SK-N-SH (cell line): ENCODE measurements at regions not wholly inside any gene's neighbourhood (a gene's known extent, or its start where the extent isn't known, plus 50 kb on each side); places are given as distances from the start of the nearest gene placed in this dataset.

ENCODE experiments used
- CTCF ChIA-PET: fragments of 300-600, 350-600 bp; formaldehyde crosslinking; extraction: SDS; loops from one replicate; lab custom pipeline; 2021; lab: Yijun Ruan, JAX
- POLR2A ChIA-PET: fragments of 350-600 bp; sonication (Branson Sonifier 250); formaldehyde crosslinking; extraction: SDS; loops from one replicate; lab custom pipeline; 2020; ENCODE audit warnings: antibody characterized with exemption, inconsistent platforms; lab: Yijun Ruan, JAX
- DNase-seq: peaks from one replicate; pipeline ENCODE4 v3.0.0; 2012
- H2AFZ ChIP-seq: fragments of 200-600 bp; sonication (generic); 2 replicates; pipeline ENCODE4 v1.8.1; 2016; ENCODE audit warnings: antibody characterized with exemption, mild to moderate bottlenecking, low read depth
- H3F3A ChIP-seq: fragments of 200-600 bp; sonication (generic); replicated peaks from 2 replicates; pipeline ENCODE3; 2016; ENCODE audit warnings: antibody characterized with exemption, mild to moderate bottlenecking; ENCODE audit not compliant: insufficient read depth
- H3K27ac ChIP-seq, 2 experiments: fragments of 200-500 bp in 1 of 2; fragments of 200-600 bp in 1 of 2; sonication (Bioruptor generic) in 1 of 2; sonication (generic), shearing (Covaris generic) in 1 of 2; 2 replicates each; pipeline versions ENCODE4 v1.5.1 to v1.6.1; 2014 to 2016; ENCODE audit warnings: low read depth in 2 of 2, inconsistent platforms in 1 of 2, low read length in 1 of 2, mild to moderate bottlenecking in 1 of 2, mixed read lengths in 1 of 2
- H3K27me3 ChIP-seq: fragments of 200-600 bp; sonication (generic), shearing (Covaris generic); 2 replicates; pipeline ENCODE4 v1.6.1; 2016; ENCODE audit warnings: mixed run types; ENCODE audit not compliant: insufficient read depth
- H3K36me3 ChIP-seq, 2 experiments: fragments of 200-500 bp in 1 of 2; fragments of 200-600 bp in 1 of 2; sonication (Bioruptor generic) in 1 of 2; sonication (generic) in 1 of 2; replicated peaks in 1 of 2; 2 replicates each; pipeline versions ENCODE3 to v1.5.1; 2014 to 2016; ENCODE audit warnings: low read length in 1 of 2, mild to moderate bottlenecking in 1 of 2; ENCODE audit not compliant: insufficient read depth in 2 of 2, control insufficient read depth in 1 of 2
- H3K4me1 ChIP-seq, 2 experiments: fragments of 200-500 bp in 1 of 2; fragments of 200-600 bp in 1 of 2; sonication (Bioruptor generic) in 1 of 2; sonication (generic), shearing (Covaris generic) in 1 of 2; 2 replicates each; pipeline versions ENCODE4 v1.5.1 to v1.6.1; 2014 to 2016; ENCODE audit warnings: low read depth in 1 of 2, low read length in 1 of 2, mixed run types in 1 of 2; ENCODE audit not compliant: insufficient read depth in 2 of 2, control insufficient read depth in 1 of 2
- H3K4me2 ChIP-seq: fragments of 200-600 bp; sonication (generic), shearing (Covaris generic); 2 replicates; pipeline ENCODE4 v1.6.1; 2017; ENCODE audit warnings: mixed run types
- H3K4me3 ChIP-seq, 2 experiments: fragments of 200-500 bp in 1 of 2; fragments of 200-600 bp in 1 of 2; sonication (Bioruptor generic) in 1 of 2; sonication (generic), shearing (Covaris generic) in 1 of 2; 2 replicates each; pipeline versions ENCODE4 v1.5.1 to v1.8.1; 2014 to 2016; ENCODE audit warnings: low read depth in 2 of 2, inconsistent platforms in 1 of 2, low read length in 1 of 2, mild to moderate bottlenecking in 1 of 2, mixed read lengths in 1 of 2, moderate library complexity in 1 of 2
- H3K79me2 ChIP-seq: fragments of 200-600 bp; sonication (generic); 2 replicates; pipeline ENCODE4 v1.8.1; 2017; ENCODE audit warnings: mild to moderate bottlenecking; ENCODE audit not compliant: insufficient read depth
- H3K9ac ChIP-seq: fragments of 200-600 bp; sonication (generic); 2 replicates; pipeline ENCODE4 v1.6.1; 2017; ENCODE audit warnings: mixed run types
- H3K9me2 ChIP-seq: fragments of 200-600 bp; sonication (generic); 2 replicates; pipeline ENCODE4 v1.6.1; 2017; ENCODE audit warnings: mixed run types
- H3K9me3 ChIP-seq: fragments of 200-600 bp; sonication (generic); 2 replicates; pipeline ENCODE4 v1.6.1; 2017; ENCODE audit warnings: mixed run types, mild to moderate bottlenecking, moderate library complexity
- H4K20me1 ChIP-seq: fragments of 200-600 bp; sonication (generic); 2 replicates; pipeline ENCODE4 v1.6.1; 2017; ENCODE audit warnings: mild to moderate bottlenecking, mixed run types; ENCODE audit not compliant: insufficient read depth
- EP300 ChIP-seq, 2 experiments: IDR thresholded peaks; 2 replicates each; pipeline versions ENCODE4 v1.4.0 to v1.6.1; 2012; ENCODE audit warnings: borderline replicate concordance in 1 of 2, low read depth in 1 of 2, low read length in 1 of 2
- FOXJ3 ChIP-seq: sonication (generic); formaldehyde crosslinking; IDR thresholded peaks from 2 replicates; pipeline ENCODE4 v1.5.1; 2020; ENCODE audit warnings: mild to moderate bottlenecking, missing genetic modification reagents
- GABPA ChIP-seq: IDR thresholded peaks from 2 replicates; pipeline ENCODE4 v1.4.0; 2012; ENCODE audit warnings: low read depth, mild to moderate bottlenecking
- NRF1 ChIP-seq: IDR thresholded peaks from 2 replicates; pipeline ENCODE4 v1.6.1; 2012; ENCODE audit warnings: low read depth, mild to moderate bottlenecking, low read length
- RCOR1 ChIP-seq: fragments of 150-350 bp; IDR thresholded peaks from 2 replicates; pipeline ENCODE4 v1.6.1; 2017; ENCODE audit warnings: antibody characterized with exemption, low read length
- RXRA ChIP-seq: IDR thresholded peaks from 2 replicates; pipeline ENCODE4 v1.4.0; 2012; ENCODE audit warnings: low read depth, mild to moderate bottlenecking, borderline replicate concordance
- SMC3 ChIP-seq: IDR thresholded peaks from 2 replicates; pipeline ENCODE4 v1.6.1; 2012; ENCODE audit warnings: low read depth, low read length, improper control_type of control experiment
- YY1 ChIP-seq: IDR thresholded peaks from 2 replicates; pipeline ENCODE4 v1.4.0; 2012; ENCODE audit warnings: low read depth, mild to moderate bottlenecking
- WGBS: methylation state at CpG from one replicate; pipeline ENCODE4 v1.1.6; 2017; ENCODE audit warnings: low lambda C conversion rate; 5-methylcytosine and 5-hydroxymethylcytosine counted together
- TF ChIP-seq, protein P1 (sequence below): fragments of 150-350 bp; IDR thresholded peaks from 2 replicates; pipeline ENCODE4 v1.6.1; 2017; ENCODE audit warnings: antibody characterized with exemption, low read length, low read depth, borderline replicate concordance
- TF ChIP-seq, protein P2 (sequence below): IDR thresholded peaks from 2 replicates; pipeline ENCODE4 v1.4.0; 2012; ENCODE audit warnings: low read depth
- TF ChIP-seq, protein P3 (sequence below): IDR thresholded peaks from 2 replicates; pipeline ENCODE4; 2012

DNA sequence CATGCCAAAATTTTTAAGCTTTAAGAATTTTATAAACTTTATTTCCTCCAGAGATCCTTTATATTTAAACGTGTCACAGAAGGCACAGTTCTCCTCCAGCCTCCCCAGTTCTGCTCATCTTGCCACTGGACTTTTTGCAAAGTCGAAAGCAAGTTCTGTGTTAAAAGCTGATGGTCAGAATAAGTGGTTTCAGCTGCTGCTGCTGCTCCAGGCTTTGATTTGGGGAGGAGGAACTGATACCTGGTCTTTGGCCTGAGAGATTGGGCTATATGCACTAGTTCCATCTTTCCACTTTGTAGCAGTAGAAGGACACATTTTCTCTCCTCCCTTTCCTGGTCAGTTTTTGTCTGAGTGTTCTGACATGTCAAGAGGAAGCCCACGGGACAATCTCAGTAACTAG is 435.9 kb upstream of the PHF14 start:
- no peaks in the 10 kb centered on the region for H3K9me2 ChIP-seq
- no peak for TF ChIP-seq RCOR1
- no peak for TF ChIP-seq GABPA
- TF ChIP-seq YY1 = no peak
- no peak for TF ChIP-seq NRF1
- TF ChIP-seq, protein P1, sequence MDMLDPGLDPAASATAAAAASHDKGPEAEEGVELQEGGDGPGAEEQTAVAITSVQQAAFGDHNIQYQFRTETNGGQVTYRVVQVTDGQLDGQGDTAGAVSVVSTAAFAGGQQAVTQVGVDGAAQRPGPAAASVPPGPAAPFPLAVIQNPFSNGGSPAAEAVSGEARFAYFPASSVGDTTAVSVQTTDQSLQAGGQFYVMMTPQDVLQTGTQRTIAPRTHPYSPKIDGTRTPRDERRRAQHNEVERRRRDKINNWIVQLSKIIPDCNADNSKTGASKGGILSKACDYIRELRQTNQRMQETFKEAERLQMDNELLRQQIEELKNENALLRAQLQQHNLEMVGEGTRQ = no peak
- TF ChIP-seq, protein P2, sequence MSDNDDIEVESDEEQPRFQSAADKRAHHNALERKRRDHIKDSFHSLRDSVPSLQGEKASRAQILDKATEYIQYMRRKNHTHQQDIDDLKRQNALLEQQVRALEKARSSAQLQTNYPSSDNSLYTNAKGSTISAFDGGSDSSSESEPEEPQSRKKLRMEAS = no peak
- TF ChIP-seq RXRA = no peak
- no peak for TF ChIP-seq SMC3
- no peak for TF ChIP-seq FOXJ3 (CRISPR knock-in tag)
- TF ChIP-seq, protein P3, sequence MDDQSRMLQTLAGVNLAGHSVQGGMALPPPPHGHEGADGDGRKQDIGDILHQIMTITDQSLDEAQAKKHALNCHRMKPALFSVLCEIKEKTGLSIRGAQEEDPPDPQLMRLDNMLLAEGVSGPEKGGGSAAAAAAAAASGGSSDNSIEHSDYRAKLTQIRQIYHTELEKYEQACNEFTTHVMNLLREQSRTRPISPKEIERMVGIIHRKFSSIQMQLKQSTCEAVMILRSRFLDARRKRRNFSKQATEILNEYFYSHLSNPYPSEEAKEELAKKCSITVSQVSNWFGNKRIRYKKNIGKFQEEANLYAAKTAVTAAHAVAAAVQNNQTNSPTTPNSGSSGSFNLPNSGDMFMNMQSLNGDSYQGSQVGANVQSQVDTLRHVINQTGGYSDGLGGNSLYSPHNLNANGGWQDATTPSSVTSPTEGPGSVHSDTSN = no peak
- TF ChIP-seq, all 33 proteins: peak for 0
- H3K36me3 ChIP-seq = no peaks in the 10 kb centered on the region
- no peak for DNase-seq
- ChIA-PET POLR2A (no interaction called here), CTCF (no interaction called here)
- WGBS = 19% methylated on average over 3 of the region's 3 CpGs
- H3K79me2 ChIP-seq = no peaks in the 10 kb centered on the region
- no peaks in the 10 kb centered on the region for H4K20me1 ChIP-seq
- no peak overlapping the region for H3K27ac ChIP-seq
- 0 out of 2 replicates have a peak, but pooled peaks cover 10% of the 10 kb centered on the region for H3K9me3 ChIP-seq
- H3K4me3 ChIP-seq = no peak overlapping the region
- no peaks in the 10 kb centered on the region for H3F3A ChIP-seq
- no peaks in the 10 kb centered on the region for H3K4me1 ChIP-seq
- no peak overlapping the region for H2AFZ ChIP-seq
- no peaks in the 10 kb centered on the region for H3K27me3 ChIP-seq
- no peak overlapping the region for H3K4me2 ChIP-seq
- H3K9ac ChIP-seq = no peak overlapping the region

DNA sequence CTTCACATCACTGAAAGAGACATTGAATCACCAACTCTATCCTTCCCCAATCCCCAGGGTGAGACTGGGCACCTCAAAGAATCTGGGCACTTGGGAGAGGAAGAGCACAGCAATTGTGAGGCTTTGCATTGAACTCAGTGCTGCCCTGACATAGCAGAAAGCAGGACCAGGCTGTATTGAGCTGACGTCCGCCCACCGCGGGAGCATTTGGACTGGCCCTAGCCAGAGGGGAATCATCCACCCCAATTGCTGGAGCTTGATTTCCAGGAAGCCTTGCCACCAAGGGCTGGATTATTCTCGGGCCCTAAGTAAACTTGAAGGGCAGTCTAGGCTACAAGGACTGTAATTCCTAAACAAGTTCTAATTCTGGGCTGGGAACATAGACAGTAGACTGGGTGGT is 416.3 kb upstream of the PHF14 start:
- H3K4me1 ChIP-seq = no peaks in the 10 kb centered on the region; a peak in 1 of 4 replicates
- H3K9ac ChIP-seq = no peak overlapping the region
- H3K27me3 ChIP-seq = no peaks in the 10 kb centered on the region
- H3K9me2 ChIP-seq = peaks cover 7% of the 10 kb centered on the region; the same call in 1 of the 2 replicates
- CTCF ChIA-PET = no interaction called here
- no peaks in the 10 kb centered on the region for H3K36me3 ChIP-seq
- TF ChIP-seq EP300 (IDR thresholded peaks at IDR 0.05; ENCODE audit: borderline replicate concordance in 1 of 2, low read depth in 1 of 2, low read length in 1 of 2) (no peak), RXRA (no peak), NRF1 (no peak)
- TF ChIP-seq, all 33 proteins: peak for 0
- WGBS = 73% methylated on average over 5 of the region's 5 CpGs
- Histone ChIP-seq H3K9me3 (0 out of 2 replicates have a peak, but pooled peaks cover 3% of the 10 kb centered on the region), H4K20me1 (no peaks in the 10 kb centered on the region), H3K4me3 (no peak overlapping the region), H2AFZ (no peak overlapping the region), H3K27ac (no peak overlapping the region), H3F3A (no peaks in the 10 kb centered on the region), H3K79me2 (no peaks in the 10 kb centered on the region), H3K4me2 (no peak overlapping the region)
- POLR2A ChIA-PET = no interaction called here
- no peak for DNase-seq
